GM18519 (cell line): ENCODE measurements at regions not wholly inside any gene's neighbourhood (a gene's known extent, or its start where the extent isn't known, plus 50 kb on each side); places are given as distances from the start of the nearest gene placed in this dataset.
"Not testable (repeated sequence)": the region's sequence is repeated elsewhere in the genome, so short reads cannot be mapped to it uniquely, and the experiment has no call there.

Experiments
- ATAC-seq: cut with Tn5 transposase; IDR thresholded peaks from one replicate; pipeline ENCODE4 v1.9.1; 2021; ENCODE audit warnings: mild to moderate bottlenecking, moderate library complexity; ENCODE audit not compliant: unreplicated experiment, low FRiP score

DNA sequence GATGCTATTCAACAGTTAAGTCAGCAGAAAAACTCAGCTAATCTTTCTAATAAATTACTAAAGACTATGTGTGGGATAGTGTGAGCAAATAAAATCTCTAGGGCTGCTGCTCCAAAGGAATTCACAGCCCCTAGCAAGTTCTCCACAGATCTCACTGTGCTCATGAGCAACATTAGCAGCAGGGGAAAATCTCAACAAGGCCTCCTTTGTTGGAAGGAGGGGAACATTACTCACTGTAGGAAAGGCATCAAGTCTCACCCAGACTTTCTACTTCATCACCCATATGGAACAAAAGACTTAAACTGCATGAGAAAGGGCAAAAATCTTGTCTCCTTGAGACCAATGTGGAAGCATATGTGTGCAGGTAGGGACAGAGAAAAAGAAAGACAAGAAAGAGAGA lies 726.4 kb upstream of the SLC35B3 start:
- ATAC-seq: no peak

DNA sequence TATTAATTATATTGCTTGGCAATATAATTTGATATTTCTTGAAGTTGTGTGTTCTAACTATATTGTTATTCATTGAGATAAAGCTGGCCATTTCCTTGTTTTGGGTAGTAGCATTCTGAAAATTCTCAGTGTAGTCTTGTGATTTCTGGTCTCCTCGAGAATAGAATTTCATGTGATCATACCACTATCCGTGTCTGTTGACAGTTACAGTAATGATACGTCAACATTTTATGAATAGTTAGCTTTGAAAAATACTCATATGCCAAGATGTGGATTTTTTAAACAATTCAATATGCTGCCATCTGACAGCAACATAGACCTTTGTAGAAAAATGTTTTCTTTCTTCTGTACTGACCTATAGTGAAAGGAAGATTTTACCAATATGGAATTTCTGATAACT lies 723.7 kb upstream of the SLC35B3 start:
- no peak for ATAC-seq

DNA sequence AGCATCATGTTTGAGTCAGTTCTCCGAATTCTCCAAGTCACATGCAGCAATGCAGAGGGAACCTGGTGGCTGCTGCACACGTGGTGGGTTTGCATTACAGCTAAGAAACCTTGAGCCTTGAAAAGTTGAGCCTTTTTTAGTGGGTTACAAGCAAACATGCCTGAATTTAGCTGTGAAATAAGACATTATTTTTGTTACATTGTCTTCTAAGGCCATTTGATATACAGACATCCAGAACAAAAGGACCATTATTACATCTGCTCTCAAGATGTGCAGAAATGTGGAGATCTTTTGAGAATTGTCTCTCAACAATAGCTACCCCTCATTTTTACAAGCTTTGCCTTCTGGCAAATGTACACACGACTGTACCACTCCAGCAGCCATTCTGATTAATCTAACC lies 720.5 kb upstream of the SLC35B3 start:
- no peak for ATAC-seq

DNA sequence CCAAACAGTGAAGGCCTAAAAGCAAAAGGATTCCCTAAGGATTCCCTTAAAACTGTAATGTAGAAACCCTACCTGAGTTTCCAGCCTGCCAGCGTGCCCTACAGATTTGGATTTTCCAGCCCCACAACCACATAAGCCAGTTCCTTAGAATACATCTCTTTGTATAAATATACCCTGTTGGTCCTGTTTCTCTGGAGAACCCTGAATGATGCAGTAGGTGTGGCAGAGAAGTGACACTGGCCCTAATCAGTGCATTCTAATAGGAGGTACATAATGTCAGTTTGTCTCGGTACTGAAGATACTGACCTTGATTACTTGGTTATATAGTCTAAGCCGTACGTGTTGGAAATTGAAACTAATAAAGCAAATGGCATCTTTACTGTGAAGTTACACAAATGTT lies 707.8 kb upstream of the SLC35B3 start:
- ATAC-seq: no peak

DNA sequence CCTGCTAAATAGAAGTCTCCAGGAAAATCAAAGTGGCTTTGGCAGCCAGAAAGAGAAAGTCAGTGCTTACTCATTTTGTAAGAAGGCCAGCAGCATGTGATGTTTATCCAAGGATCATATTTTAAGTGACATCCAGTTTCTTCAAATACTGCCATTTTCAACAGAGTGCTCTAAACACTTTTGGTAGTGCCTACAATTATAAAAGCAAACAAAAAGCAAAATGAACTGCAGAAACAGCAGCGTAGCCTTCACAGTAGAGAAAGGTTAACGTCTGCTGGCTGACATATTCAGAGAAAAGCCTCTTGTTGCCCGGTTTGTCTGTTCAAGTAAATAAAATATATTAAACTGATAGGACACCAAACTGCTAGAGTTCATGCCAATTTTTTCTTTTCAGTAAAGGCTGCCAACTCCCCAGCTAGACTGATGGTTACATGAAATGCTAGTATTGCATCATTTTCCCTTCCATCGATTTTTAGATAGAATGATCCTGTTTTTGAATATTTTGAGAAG lies 705.7 kb upstream of the SLC35B3 start:
- no peak for ATAC-seq

DNA sequence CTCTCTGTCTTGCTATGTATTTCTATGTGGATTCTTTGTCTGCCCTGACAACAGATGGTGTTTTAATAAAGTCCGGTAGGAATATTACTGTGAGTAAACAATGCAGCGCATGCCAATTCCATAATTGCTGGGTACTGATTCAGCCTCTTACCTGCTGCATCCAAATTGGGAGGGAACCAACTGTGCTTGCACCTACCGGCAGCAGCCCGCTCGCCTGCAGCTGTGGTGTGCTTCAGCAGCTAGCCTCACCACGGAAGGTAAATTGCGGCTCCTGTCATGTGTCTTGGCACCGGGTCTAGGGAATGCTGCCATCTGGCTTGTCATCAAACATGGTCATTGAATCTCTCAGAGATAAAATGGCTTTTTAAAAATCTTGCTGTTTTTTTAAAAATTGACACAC lies 704.8 kb upstream of the SLC35B3 start:
- ATAC-seq: no peak

DNA sequence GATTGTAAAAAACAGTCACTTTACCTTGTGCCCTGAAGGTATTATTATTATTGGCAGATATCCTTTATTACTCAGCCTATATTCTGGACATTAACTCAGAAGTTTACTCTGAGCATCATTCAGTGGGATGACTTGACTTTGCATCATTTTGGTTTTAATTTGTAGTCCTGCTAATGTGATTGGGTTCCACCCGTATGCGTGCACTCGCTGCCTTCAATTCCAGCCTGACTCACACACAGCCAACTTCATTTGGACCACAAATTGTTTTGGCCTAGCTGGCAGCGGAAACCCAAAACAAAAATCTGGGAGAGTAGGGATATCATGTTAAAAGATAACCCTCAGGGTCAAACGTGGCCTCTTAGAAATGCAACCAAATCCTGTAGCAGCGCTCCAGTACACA lies 704.4 kb upstream of the SLC35B3 start:
- ATAC-seq: no peak

DNA sequence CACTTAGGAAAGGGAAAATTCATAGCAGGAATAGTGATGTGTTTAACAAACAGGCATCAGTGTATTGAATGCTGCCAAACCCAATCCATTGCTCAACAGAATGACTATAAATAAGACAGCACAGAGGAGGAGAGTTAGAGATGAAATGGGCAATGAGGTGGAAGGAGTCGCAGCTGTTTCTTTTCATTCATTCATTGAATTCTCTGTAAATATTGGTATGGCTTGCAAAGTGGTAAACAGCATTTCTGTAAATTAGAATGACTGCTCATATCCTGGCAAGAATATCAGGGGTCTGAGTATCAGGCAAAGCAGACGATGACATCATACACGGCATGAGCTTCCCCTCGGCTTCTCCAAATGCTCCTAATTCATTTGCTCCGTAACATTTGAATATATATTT lies 703.6 kb upstream of the SLC35B3 start:
- no peak for ATAC-seq

DNA sequence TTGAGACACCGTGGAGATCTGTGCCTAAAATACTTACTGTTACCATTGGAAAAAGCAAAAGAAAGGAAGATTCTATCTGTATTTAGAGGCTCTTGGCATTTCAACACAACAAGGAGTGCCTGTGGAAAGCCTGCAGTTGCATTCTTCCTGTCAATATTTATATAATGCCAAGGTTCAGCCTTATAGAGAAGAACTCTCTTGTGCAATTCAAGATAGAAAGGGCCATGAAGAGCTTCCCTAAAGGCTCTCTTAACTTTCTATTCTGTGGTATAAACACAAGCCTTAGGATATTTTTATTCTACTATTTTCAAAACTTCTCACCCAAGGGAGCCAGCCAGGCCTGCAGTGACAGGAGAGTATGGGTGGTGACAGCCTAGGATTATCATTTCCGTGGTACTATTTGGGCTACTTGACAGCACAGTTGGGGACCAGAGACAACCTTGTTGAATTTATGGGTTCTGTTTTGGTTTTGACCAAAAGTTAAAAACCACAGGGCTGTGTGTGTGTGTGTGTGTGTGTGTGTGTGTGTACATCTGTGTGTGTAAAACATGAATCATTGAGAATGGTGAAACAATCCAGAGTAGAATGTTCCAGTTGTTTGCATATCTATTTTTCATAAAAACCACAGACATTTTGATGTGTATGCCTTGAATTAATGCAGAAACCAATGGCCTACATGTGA lies 700.9 kb upstream of the SLC35B3 start:
- no peak for ATAC-seq

DNA sequence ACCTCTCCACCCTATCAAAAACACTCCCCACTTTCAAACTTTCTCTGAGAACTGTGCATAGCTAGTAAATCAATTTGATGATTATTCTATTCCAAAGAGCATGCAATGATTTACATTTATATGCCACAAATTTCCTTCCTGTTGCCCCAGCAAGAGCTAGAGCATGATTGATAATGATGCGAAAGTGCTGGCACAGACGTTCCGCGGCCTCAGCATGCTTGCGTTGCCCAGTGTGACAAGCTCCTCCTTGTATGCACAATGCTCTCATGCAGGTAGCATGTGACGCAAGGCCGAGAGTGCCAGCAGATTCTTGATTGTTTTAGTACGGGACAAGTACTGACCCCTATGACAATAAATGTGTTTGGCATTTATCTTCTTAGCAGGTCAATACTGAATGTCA lies 696.3 kb upstream of the SLC35B3 start:
- no peak for ATAC-seq

DNA sequence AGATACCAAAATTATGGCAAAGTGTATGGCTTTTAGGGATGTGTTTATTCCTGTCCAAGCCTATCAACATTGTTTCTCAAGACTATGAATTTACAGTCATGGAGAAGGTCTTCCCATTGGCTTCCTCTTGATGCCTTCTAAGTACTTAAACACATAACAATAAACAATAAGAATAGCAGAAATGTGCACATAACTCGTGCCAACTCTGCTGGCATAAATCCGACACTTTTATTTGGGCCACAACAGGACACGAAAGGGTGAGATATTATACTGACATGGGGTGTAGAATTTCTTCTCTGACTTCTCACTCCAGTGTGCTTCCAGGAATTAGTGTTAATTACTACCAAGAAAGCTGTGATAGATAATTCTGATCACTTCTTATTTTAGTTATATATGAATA lies 695.9 kb upstream of the SLC35B3 start:
- ATAC-seq: no peak

DNA sequence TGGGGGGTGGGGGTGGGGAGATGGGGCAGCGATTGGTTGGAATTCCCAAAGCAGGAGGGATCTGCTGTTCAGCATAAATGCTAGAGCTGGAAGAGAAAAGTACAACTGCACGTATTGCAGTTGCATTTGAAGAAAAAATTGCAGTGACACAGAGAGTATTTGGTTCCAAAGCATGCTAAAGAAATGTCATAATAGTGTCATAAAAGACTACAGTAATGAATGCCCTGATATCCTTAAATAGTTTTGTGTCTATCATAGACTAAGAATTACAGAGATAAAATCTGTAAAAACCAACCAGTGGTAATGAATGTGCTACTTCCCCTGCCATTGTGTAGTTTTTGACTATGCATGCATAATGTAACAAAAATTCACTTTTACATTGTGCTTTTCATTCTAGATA lies 693.6 kb upstream of the SLC35B3 start:
- no peak for ATAC-seq

DNA sequence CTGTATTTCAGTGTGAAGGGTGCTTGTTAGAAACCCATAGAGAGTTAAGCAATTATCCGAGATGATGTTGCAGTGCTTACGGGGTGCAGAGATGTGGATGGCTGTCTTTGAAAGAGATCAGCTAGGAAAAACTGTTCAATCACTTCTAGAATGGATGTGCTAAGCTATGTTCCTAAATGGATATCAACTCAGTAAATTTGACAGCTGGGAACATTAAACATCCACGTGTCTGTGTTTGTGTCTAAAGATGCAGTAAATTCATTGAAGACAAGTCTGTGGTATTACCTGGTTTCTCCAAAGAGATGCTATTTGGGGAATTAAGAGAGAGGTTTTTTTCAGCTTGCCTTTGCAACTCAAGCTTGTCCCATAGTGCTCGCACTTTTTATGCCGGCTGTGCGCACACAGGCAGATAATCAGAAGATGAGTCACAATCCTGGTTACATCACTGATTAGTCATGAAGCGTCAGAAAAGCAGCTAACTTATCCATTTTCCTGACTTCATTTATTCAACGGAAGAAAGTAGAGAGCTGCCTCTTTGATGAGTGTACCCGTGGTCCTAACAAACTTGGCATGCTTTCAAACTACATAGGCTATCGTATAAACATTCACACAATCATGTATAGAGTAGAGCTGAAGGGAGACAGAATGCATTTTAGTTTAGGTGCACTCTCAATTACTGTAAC lies 691.7 kb upstream of the SLC35B3 start:
- no peak for ATAC-seq

DNA sequence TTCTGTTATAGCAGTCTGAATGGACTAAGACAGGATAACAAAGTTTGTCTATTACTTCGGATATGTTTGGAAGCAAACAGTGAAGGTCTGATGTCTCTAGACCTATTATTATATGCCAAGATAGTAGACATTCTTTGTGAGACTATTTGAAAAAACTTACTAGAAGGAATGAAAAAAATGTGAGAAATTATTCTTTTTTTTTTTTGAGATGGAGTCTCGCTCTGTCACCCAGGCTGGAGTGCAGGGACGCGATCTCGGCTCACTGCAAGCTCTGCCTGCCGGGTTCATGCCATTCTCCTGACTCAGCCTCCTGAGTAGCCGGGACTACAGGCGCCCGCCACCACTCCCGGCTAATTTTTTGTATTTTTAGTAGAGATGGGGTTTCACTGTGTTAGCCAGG lies 690.7 kb upstream of the SLC35B3 start:
- ATAC-seq: not testable (repeated sequence)

DNA sequence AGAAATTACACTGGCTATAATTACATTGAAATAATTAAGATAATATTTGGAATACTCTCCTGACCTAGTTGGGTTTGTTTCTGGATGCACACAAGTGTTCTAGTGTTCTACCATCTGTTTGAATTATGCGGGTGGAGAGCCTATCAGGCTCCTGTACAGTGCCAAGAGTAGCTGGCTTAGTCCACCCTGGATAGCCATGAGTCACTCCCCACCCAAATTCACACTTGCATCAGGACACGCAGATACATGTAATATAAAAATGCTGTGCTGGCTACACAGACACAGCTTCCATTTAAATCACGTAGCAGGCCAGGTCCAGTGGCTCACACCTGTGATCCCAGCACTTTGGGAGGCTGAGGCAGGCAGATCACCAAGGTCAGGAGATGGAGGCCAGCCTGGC lies 686.2 kb upstream of the SLC35B3 start:
- ATAC-seq: no peak

DNA sequence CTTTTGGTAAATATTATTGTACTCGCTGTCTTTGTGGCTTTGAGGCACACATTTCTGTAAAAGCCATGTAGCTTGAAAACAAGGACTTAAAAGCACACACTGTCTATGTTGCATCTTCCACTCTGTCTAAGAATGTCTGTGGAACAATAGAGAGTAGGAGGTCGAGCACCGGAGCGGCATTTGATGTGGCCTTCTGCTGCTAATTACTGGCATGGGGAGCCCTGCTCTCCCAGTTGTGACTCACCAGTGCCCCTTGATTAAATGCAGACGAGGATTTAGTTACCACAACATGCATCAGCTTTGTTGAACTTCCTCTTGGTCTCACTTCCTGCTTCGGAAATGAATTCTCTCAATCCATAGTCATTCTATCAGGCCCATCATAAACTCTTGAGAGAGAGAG lies 680.7 kb upstream of the SLC35B3 start:
- no peak for ATAC-seq

DNA sequence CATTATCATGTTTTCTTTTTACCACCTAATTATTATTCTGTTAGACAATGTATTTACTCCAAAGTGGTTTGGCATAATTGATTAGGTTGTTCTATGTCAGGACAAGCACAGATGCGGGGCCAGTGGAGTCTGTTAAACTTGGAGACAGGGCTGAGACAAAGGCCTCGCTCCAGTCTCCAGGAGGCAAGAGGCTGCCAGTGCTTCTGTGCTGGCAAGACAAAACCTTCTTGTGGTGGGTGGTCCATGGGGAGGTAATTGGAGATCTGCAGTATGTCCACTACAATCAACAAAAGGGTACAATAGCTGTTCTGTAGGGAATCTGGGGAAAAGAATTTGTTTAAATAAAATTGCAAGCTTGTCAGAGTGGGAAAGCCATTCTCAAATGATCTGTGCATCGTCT lies 677.2 kb upstream of the SLC35B3 start:
- no peak for ATAC-seq

DNA sequence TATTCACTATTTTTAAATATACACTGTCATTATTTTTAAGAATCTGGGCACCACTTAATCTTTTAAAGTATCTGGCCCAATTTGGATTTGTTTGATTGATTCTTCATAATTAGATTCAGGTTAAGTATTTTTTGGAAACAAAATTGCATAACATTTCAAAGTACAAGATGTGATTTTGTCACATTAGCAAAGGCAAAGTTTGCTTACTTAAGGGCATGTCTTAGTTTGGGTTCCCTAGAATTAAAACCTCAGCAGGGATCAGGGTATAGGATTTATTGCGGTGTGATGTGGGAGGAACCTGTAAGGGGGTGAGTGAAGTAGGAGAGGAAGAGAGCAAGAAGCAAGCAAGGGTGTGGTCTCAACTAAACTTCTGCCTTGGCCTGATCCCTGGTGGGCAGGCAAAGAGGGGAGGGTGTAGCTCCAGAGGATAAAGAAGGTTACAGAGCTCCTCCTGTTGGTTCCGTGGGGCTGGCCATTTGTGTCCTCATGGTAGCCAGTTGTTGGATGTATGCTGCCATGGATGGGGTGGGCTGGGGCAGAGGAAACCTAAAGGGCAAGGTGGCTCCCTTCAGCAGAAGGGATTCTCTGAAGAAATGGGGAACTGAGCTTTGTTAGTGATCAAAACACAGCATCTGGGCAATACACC lies 668.7 kb upstream of the SLC35B3 start:
- no peak for ATAC-seq

DNA sequence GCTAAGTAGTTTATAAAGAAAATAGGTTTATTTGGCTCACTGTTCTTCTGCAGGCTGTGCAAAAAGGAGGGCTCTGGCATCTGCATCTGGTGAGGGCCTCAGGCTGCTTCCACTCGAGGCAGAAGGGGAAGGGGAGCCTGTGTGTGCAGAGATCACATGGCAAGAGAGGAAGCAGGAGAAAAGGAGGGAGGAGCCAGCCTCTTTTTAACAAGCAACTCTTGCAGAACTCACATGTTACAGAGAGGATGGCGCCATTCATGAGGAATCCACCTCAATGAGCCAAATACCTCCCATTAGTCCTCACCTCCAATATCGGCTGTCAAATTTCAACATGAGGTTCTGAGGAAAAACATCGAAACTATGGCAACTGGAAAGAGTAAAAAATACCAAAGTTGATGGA lies 666.6 kb upstream of the SLC35B3 start:
- no peak for ATAC-seq

DNA sequence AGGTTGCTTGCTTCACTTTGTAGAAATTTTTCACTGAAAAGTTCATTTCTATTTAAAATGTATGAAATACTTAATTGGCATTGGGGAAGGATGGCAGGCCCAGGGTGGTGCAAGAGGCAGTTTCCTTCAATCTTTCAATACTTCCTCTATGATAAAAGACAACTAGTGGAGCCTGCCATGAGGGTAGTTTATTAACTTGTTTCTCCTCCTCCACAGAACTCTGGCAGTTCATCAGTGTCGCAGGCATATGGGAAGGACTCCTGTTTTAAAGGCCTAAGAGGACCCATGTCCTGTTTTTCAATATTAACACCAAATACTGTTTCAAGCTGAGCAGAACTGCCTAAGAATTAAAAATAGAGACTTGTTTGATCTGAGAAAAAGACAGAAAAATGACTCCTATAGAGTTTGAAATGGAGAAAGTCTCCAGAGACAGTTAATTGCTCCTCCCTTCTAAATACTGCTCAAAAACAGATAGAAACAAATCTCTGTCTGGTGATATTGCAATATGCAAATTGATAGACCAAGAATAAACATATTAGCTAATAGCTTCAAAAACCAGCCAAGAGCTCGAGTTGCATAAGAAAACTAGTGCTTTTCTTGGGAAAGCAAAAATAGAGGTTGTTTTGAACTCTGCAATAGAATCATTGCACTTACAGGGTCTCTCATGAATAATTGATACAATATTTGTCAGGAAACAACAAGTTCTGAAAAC lies 665.7 kb upstream of the SLC35B3 start:
- no peak for ATAC-seq

DNA sequence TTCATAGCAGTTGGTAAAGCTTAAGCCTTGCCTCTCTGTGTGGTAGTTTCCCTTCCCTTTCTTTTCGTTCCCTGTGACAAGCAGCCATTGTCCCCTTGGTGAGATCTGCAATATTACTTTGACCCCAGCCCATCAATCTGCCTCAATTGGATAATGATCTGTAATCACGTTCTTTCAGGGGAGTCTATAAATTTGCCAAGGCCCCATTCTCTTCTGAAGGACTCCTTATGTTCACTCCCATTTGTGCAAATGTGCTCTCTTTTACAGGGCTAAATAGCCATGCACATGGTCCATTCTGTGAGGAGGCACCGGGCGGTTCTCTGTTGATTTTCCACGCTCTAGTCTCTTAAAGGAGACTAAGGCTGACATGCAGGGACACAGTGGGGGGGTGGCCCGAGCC lies 660.4 kb upstream of the SLC35B3 start:
- ATAC-seq: no peak
